ENCODE measurements at regions not wholly inside any gene's neighbourhood (a gene's known extent, or its start where the extent isn't known, plus 50 kb on each side); places are given as distances from the start of the nearest gene placed in this dataset.

GRCh38 chr1:89451011-89451410 is 73.6 kb upstream of the LRRC8B start:
- H3K4me3 ChIP-seq (ENCODE audit: insufficient read depth, low read length) = no peak overlapping the region
- H3K27ac ChIP-seq (ENCODE audit: low read depth, low read length) = no peak overlapping the region
- H3K9me3 ChIP-seq (ENCODE audit: low read depth, low read length) = no peaks in the 10 kb centered on the region
- no peaks in the 10 kb centered on the region for H3K27me3 ChIP-seq (ENCODE audit: insufficient read depth, low read length)
- H3K4me1 ChIP-seq (ENCODE audit: insufficient read depth, low read length) = peaks cover 5% of the 10 kb centered on the region
- no peaks in the 10 kb centered on the region for H3K36me3 ChIP-seq (ENCODE audit: insufficient read depth, low read length)
- no peak for DNase-seq (ENCODE audit: insufficient read length, low spot score, missing footprints)
- H3K4me2 ChIP-seq (ENCODE audit: insufficient read depth, low read length) = no peak overlapping the region
- no peak overlapping the region for H2AFZ ChIP-seq (ENCODE audit: low read length)
- no peaks in the 10 kb centered on the region for H3K79me2 ChIP-seq (ENCODE audit: insufficient read depth, low read length)
- TF ChIP-seq CTCF (IDR thresholded peaks at IDR 0.05; ENCODE audit: extremely low read depth, low read depth, low read length) = no peak
- H4K20me1 ChIP-seq (ENCODE audit: insufficient read depth, low read length) = no peaks in the 10 kb centered on the region

- Histone ChIP-seq H3K27me3 (ENCODE audit: insufficient read depth, low read length) (no peaks in the 10 kb centered on the region), H2AFZ (ENCODE audit: low read length) (no peak overlapping the region), H3K4me2 (ENCODE audit: insufficient read depth, low read length) (no peak overlapping the region), H3K79me2 (ENCODE audit: insufficient read depth, low read length) (no peaks in the 10 kb centered on the region), H3K36me3 (ENCODE audit: insufficient read depth, low read length) (no peaks in the 10 kb centered on the region), H3K4me1 (ENCODE audit: insufficient read depth, low read length) (peaks cover 5% of the 10 kb centered on the region), H4K20me1 (ENCODE audit: insufficient read depth, low read length) (no peaks in the 10 kb centered on the region), H3K9me3 (ENCODE audit: low read depth, low read length) (no peaks in the 10 kb centered on the region), H3K4me3 (ENCODE audit: insufficient read depth, low read length) (no peak overlapping the region), H3K27ac (ENCODE audit: low read depth, low read length) (no peak overlapping the region)
- TF ChIP-seq CTCF (IDR thresholded peaks at IDR 0.05; ENCODE audit: extremely low read depth, low read depth, low read length) = no peak
- DNase-seq (ENCODE audit: insufficient read length, low spot score, missing footprints) = no peak
These were observed 71.3 kb upstream of the LRRC8B start for GRCh38 chr1:89453123-89453972.

- Histone ChIP-seq H2AFZ (ENCODE audit: low read length) (no peak overlapping the region), H3K9me3 (ENCODE audit: low read depth, low read length) (no peaks in the 10 kb centered on the region), H3K4me3 (ENCODE audit: insufficient read depth, low read length) (no peak overlapping the region), H3K27me3 (ENCODE audit: insufficient read depth, low read length) (no peaks in the 10 kb centered on the region), H4K20me1 (ENCODE audit: insufficient read depth, low read length) (no peaks in the 10 kb centered on the region), H3K36me3 (ENCODE audit: insufficient read depth, low read length) (no peaks in the 10 kb centered on the region), H3K27ac (ENCODE audit: low read depth, low read length) (no peak overlapping the region), H3K4me2 (ENCODE audit: insufficient read depth, low read length) (no peak overlapping the region), H3K79me2 (ENCODE audit: insufficient read depth, low read length) (no peaks in the 10 kb centered on the region), H3K4me1 (ENCODE audit: insufficient read depth, low read length) (peaks cover 5% of the 10 kb centered on the region)
- peak; percentile 26 for DNase-seq (ENCODE audit: insufficient read length, low spot score, missing footprints)
- TF ChIP-seq CTCF (IDR thresholded peaks at IDR 0.05; ENCODE audit: extremely low read depth, low read depth, low read length) = peak; percentile 61
These were observed 69.6 kb upstream of the LRRC8B start for GRCh38 chr1:89454845-89455521.

- Histone ChIP-seq H3K4me1 (ENCODE audit: insufficient read depth, low read length) (peaks cover 5% of the 10 kb centered on the region), H3K79me2 (ENCODE audit: insufficient read depth, low read length) (no peaks in the 10 kb centered on the region), H3K9me3 (ENCODE audit: low read depth, low read length) (no peaks in the 10 kb centered on the region), H3K27me3 (ENCODE audit: insufficient read depth, low read length) (no peaks in the 10 kb centered on the region), H3K4me2 (ENCODE audit: insufficient read depth, low read length) (no peak overlapping the region), H3K4me3 (ENCODE audit: insufficient read depth, low read length) (no peak overlapping the region), H3K27ac (ENCODE audit: low read depth, low read length) (no peak overlapping the region), H3K36me3 (ENCODE audit: insufficient read depth, low read length) (no peaks in the 10 kb centered on the region), H2AFZ (ENCODE audit: low read length) (no peak overlapping the region), H4K20me1 (ENCODE audit: insufficient read depth, low read length) (no peaks in the 10 kb centered on the region)
- no peak for TF ChIP-seq CTCF (IDR thresholded peaks at IDR 0.05; ENCODE audit: extremely low read depth, low read depth, low read length)
- DNase-seq (ENCODE audit: insufficient read length, low spot score, missing footprints) = no peak
These were observed 67.6 kb upstream of the LRRC8B start for GRCh38 chr1:89457046-89457445.
